ENCODE measurements at regions not wholly inside any gene's neighbourhood (a gene's known extent, or its start where the extent isn't known, plus 50 kb on each side); places are given as distances from the start of the nearest gene placed in this dataset.

- peak overlapping the region in 2 of 5 donors; percentile 21 to 49 for H3K9ac ChIP-seq (ENCODE audit: low read length in 5 of 5)
- H3K4me3 ChIP-seq (ENCODE audit: low read depth in 1 of 5, low read length in 5 of 5) = no peak overlapping the region
- H3K27ac ChIP-seq (ENCODE audit: low read depth, low read length) = peak overlapping the region; percentile 86
- no peaks in the 10 kb centered on the region for H3K9me3 ChIP-seq (ENCODE audit: control insufficient read depth in 5 of 5, low read length in 5 of 5)
- no peaks in the 10 kb centered on the region for H3K36me3 ChIP-seq (ENCODE audit: control insufficient read depth in 5 of 5, insufficient read depth in 5 of 5, low read length in 5 of 5)
- H3K4me1 ChIP-seq (ENCODE audit: control insufficient read depth in 5 of 5, insufficient read depth in 5 of 5, low read length in 5 of 5) = peaks cover 17 to 68% (median 58%) of the 10 kb centered on the region in 5 donors
- H3K27me3 ChIP-seq (ENCODE audit: control insufficient read depth in 5 of 5, insufficient read depth in 4 of 5, low read length in 5 of 5) = no peaks in the 10 kb centered on the region
Observed at GRCh38 chr5:142441616-142442015, 116.8 kb upstream of the SPRY4 start.

- peak overlapping the region; percentile 10 to 49 (median 37) for H3K4me3 ChIP-seq (ENCODE audit: low read depth in 1 of 5, low read length in 5 of 5)
- peak overlapping the region; percentile 86 for H3K27ac ChIP-seq (ENCODE audit: low read depth, low read length)
- H3K36me3 ChIP-seq (ENCODE audit: control insufficient read depth in 5 of 5, insufficient read depth in 5 of 5, low read length in 5 of 5) = no peaks in the 10 kb centered on the region
- H3K27me3 ChIP-seq (ENCODE audit: control insufficient read depth in 5 of 5, insufficient read depth in 4 of 5, low read length in 5 of 5) = no peaks in the 10 kb centered on the region
- H3K9me3 ChIP-seq (ENCODE audit: control insufficient read depth in 5 of 5, low read length in 5 of 5) = no peaks in the 10 kb centered on the region
- peaks cover 17 to 57% (median 54%) of the 10 kb centered on the region in 5 donors for H3K4me1 ChIP-seq (ENCODE audit: control insufficient read depth in 5 of 5, insufficient read depth in 5 of 5, low read length in 5 of 5)
- peak overlapping the region in 4 of 5 donors; percentile 16 to 70 (median 22) for H3K9ac ChIP-seq (ENCODE audit: low read length in 5 of 5)
Observed at GRCh38 chr5:142439207-142439860, 114.5 kb upstream of the SPRY4 start.

GRCh38 chr5:142438573-142438972, 113.8 kb upstream of the SPRY4 start:
- peak overlapping the region; percentile 10 to 49 (median 37) for H3K4me3 ChIP-seq (ENCODE audit: low read depth in 1 of 5, low read length in 5 of 5)
- H3K27ac ChIP-seq (ENCODE audit: low read depth, low read length) = peak overlapping the region; percentile 86
- peak overlapping the region in 3 of 5 donors; percentile 16 to 57 (median 23) for H3K9ac ChIP-seq (ENCODE audit: low read length in 5 of 5)
- H3K9me3 ChIP-seq (ENCODE audit: control insufficient read depth in 5 of 5, low read length in 5 of 5) = no peaks in the 10 kb centered on the region
- peaks cover 17 to 62% (median 57%) of the 10 kb centered on the region in 5 donors for H3K4me1 ChIP-seq (ENCODE audit: control insufficient read depth in 5 of 5, insufficient read depth in 5 of 5, low read length in 5 of 5)
- no peaks in the 10 kb centered on the region for H3K36me3 ChIP-seq (ENCODE audit: control insufficient read depth in 5 of 5, insufficient read depth in 5 of 5, low read length in 5 of 5)
- H3K27me3 ChIP-seq (ENCODE audit: control insufficient read depth in 5 of 5, insufficient read depth in 4 of 5, low read length in 5 of 5) = no peaks in the 10 kb centered on the region

- Histone ChIP-seq H3K4me3 (ENCODE audit: low read depth in 1 of 5, low read length in 5 of 5) (no peak overlapping the region), H3K4me1 (ENCODE audit: control insufficient read depth in 5 of 5, insufficient read depth in 5 of 5, low read length in 5 of 5) (peaks cover 17 to 72% (median 64%) of the 10 kb centered on the region in 5 donors), H3K27me3 (ENCODE audit: control insufficient read depth in 5 of 5, insufficient read depth in 4 of 5, low read length in 5 of 5) (no peaks in the 10 kb centered on the region), H3K36me3 (ENCODE audit: control insufficient read depth in 5 of 5, insufficient read depth in 5 of 5, low read length in 5 of 5) (no peaks in the 10 kb centered on the region), H3K9me3 (ENCODE audit: control insufficient read depth in 5 of 5, low read length in 5 of 5) (no peaks in the 10 kb centered on the region), H3K27ac (ENCODE audit: low read depth, low read length) (no peak overlapping the region), H3K9ac (ENCODE audit: low read length in 5 of 5) (no peak overlapping the region)
Observed at GRCh38 chr5:142437563-142437962, 112.7 kb upstream of the SPRY4 start.

- no peaks in the 10 kb centered on the region for H3K27me3 ChIP-seq (ENCODE audit: control insufficient read depth in 5 of 5, insufficient read depth in 4 of 5, low read length in 5 of 5)
- H3K36me3 ChIP-seq (ENCODE audit: control insufficient read depth in 5 of 5, insufficient read depth in 5 of 5, low read length in 5 of 5) = no peaks in the 10 kb centered on the region
- H3K9me3 ChIP-seq (ENCODE audit: control insufficient read depth in 5 of 5, low read length in 5 of 5) = no peaks in the 10 kb centered on the region
- no peak overlapping the region for H3K9ac ChIP-seq (ENCODE audit: low read length in 5 of 5)
- H3K4me1 ChIP-seq (ENCODE audit: control insufficient read depth in 5 of 5, insufficient read depth in 5 of 5, low read length in 5 of 5) = peaks cover 15 to 58% (median 48%) of the 10 kb centered on the region in 5 donors
- H3K27ac ChIP-seq (ENCODE audit: low read depth, low read length) = no peak overlapping the region
- no peak overlapping the region for H3K4me3 ChIP-seq (ENCODE audit: low read depth in 1 of 5, low read length in 5 of 5)
Observed at GRCh38 chr5:142435410-142436115, 110.7 kb upstream of the SPRY4 start.

GRCh38 chr5:142434322-142434612, 109.4 kb upstream of the SPRY4 start:
- Histone ChIP-seq H3K9ac (ENCODE audit: low read length in 5 of 5) (no peak overlapping the region), H3K27me3 (ENCODE audit: control insufficient read depth in 5 of 5, insufficient read depth in 4 of 5, low read length in 5 of 5) (no peaks in the 10 kb centered on the region), H3K27ac (ENCODE audit: low read depth, low read length) (no peak overlapping the region), H3K9me3 (ENCODE audit: control insufficient read depth in 5 of 5, low read length in 5 of 5) (no peaks in the 10 kb centered on the region), H3K36me3 (ENCODE audit: control insufficient read depth in 5 of 5, insufficient read depth in 5 of 5, low read length in 5 of 5) (no peaks in the 10 kb centered on the region), H3K4me3 (ENCODE audit: low read depth in 1 of 5, low read length in 5 of 5) (no peak overlapping the region), H3K4me1 (ENCODE audit: control insufficient read depth in 5 of 5, insufficient read depth in 5 of 5, low read length in 5 of 5) (peaks cover 6 to 47% (median 35%) of the 10 kb centered on the region in 5 donors)

- no peaks in the 10 kb centered on the region for H3K27me3 ChIP-seq (ENCODE audit: control insufficient read depth in 5 of 5, insufficient read depth in 4 of 5, low read length in 5 of 5)
- peaks cover 5 to 47% (median 32%) of the 10 kb centered on the region in 5 donors for H3K4me1 ChIP-seq (ENCODE audit: control insufficient read depth in 5 of 5, insufficient read depth in 5 of 5, low read length in 5 of 5)
- H3K9ac ChIP-seq (ENCODE audit: low read length in 5 of 5) = no peak overlapping the region
- no peak overlapping the region for H3K4me3 ChIP-seq (ENCODE audit: low read depth in 1 of 5, low read length in 5 of 5)
- H3K36me3 ChIP-seq (ENCODE audit: control insufficient read depth in 5 of 5, insufficient read depth in 5 of 5, low read length in 5 of 5) = no peaks in the 10 kb centered on the region
- no peaks in the 10 kb centered on the region for H3K9me3 ChIP-seq (ENCODE audit: control insufficient read depth in 5 of 5, low read length in 5 of 5)
- H3K27ac ChIP-seq (ENCODE audit: low read depth, low read length) = no peak overlapping the region
Observed at GRCh38 chr5:142433526-142434321, 108.9 kb upstream of the SPRY4 start.

GRCh38 chr5:142432961-142433360, 108.1 kb upstream of the SPRY4 start:
- H3K9ac ChIP-seq (ENCODE audit: low read length in 5 of 5) = no peak overlapping the region
- H3K4me3 ChIP-seq (ENCODE audit: low read depth in 1 of 5, low read length in 5 of 5) = no peak overlapping the region
- peaks cover 7 to 47% (median 26%) of the 10 kb centered on the region in 5 donors for H3K4me1 ChIP-seq (ENCODE audit: control insufficient read depth in 5 of 5, insufficient read depth in 5 of 5, low read length in 5 of 5)
- no peaks in the 10 kb centered on the region for H3K9me3 ChIP-seq (ENCODE audit: control insufficient read depth in 5 of 5, low read length in 5 of 5)
- H3K27ac ChIP-seq (ENCODE audit: low read depth, low read length) = no peak overlapping the region
- no peaks in the 10 kb centered on the region for H3K27me3 ChIP-seq (ENCODE audit: control insufficient read depth in 5 of 5, insufficient read depth in 4 of 5, low read length in 5 of 5)
- no peaks in the 10 kb centered on the region for H3K36me3 ChIP-seq (ENCODE audit: control insufficient read depth in 5 of 5, insufficient read depth in 5 of 5, low read length in 5 of 5)

GRCh38 chr5:142432369-142432863, 107.6 kb upstream of the SPRY4 start:
- no peak overlapping the region for H3K27ac ChIP-seq (ENCODE audit: low read depth, low read length)
- no peaks in the 10 kb centered on the region for H3K36me3 ChIP-seq (ENCODE audit: control insufficient read depth in 5 of 5, insufficient read depth in 5 of 5, low read length in 5 of 5)
- no peaks in the 10 kb centered on the region for H3K27me3 ChIP-seq (ENCODE audit: control insufficient read depth in 5 of 5, insufficient read depth in 4 of 5, low read length in 5 of 5)
- H3K4me1 ChIP-seq (ENCODE audit: control insufficient read depth in 5 of 5, insufficient read depth in 5 of 5, low read length in 5 of 5) = peaks cover 7 to 46% (median 25%) of the 10 kb centered on the region in 5 donors
- no peak overlapping the region for H3K9ac ChIP-seq (ENCODE audit: low read length in 5 of 5)
- no peaks in the 10 kb centered on the region for H3K9me3 ChIP-seq (ENCODE audit: control insufficient read depth in 5 of 5, low read length in 5 of 5)
- H3K4me3 ChIP-seq (ENCODE audit: low read depth in 1 of 5, low read length in 5 of 5) = no peak overlapping the region

Data from subcutaneous abdominal adipose tissue (tissue), 5 donors.